ENCODE measurements at regions not wholly inside any gene's neighbourhood (a gene's known extent, or its start where the extent isn't known, plus 50 kb on each side); places are given as distances from the start of the nearest gene placed in this dataset.

GRCh38 chrX:10381193-10381592, 224.4 kb downstream of the CLCN4 start:
- ATAC-seq (ENCODE audit: low FRiP score) (no peak), DNase-seq (ENCODE audit: low spot score) (no peak)
- TF ChIP-seq CTCF (IDR thresholded peaks at IDR 0.05): no peak

GRCh38 chrX:10387011-10387410, 230.2 kb downstream of the CLCN4 start:
- no peak for DNase-seq (ENCODE audit: low spot score)
- ATAC-seq (ENCODE audit: low FRiP score): no peak
- TF ChIP-seq CTCF (IDR thresholded peaks at IDR 0.05): no peak

- no peak for TF ChIP-seq CTCF (IDR thresholded peaks at IDR 0.05)
- no peak for DNase-seq (ENCODE audit: low spot score)
- no peak for ATAC-seq (ENCODE audit: low FRiP score)
These were observed 230.2 kb downstream of the MID1 start for GRCh38 chrX:10390187-10390586.

- TF ChIP-seq CTCF (IDR thresholded peaks at IDR 0.05): no peak
- no peak for DNase-seq (ENCODE audit: low spot score)
- ATAC-seq (ENCODE audit: low FRiP score): no peak
These were observed 227.1 kb downstream of the MID1 start for GRCh38 chrX:10393241-10393640.

- no peak for TF ChIP-seq CTCF (IDR thresholded peaks at IDR 0.05)
- ATAC-seq (ENCODE audit: low FRiP score): no peak
These were observed 226.5 kb downstream of the MID1 start for GRCh38 chrX:10393899-10394298.

GRCh38 chrX:10395179-10395578, 225.2 kb downstream of the MID1 start:
- no peak for ATAC-seq (ENCODE audit: low FRiP score)
- TF ChIP-seq CTCF (IDR thresholded peaks at IDR 0.05): no peak
- DNase-seq (ENCODE audit: low spot score): no peak

More at GRCh38 chrX:10393899-10394298, 226.5 kb downstream of the MID1 start:
- DNase-seq (ENCODE audit: low spot score): no peak
